ENCODE measurements at regions not wholly inside any gene's neighbourhood (a gene's known extent, or its start where the extent isn't known, plus 50 kb on each side); places are given as distances from the start of the nearest gene placed in this dataset.

DNA sequence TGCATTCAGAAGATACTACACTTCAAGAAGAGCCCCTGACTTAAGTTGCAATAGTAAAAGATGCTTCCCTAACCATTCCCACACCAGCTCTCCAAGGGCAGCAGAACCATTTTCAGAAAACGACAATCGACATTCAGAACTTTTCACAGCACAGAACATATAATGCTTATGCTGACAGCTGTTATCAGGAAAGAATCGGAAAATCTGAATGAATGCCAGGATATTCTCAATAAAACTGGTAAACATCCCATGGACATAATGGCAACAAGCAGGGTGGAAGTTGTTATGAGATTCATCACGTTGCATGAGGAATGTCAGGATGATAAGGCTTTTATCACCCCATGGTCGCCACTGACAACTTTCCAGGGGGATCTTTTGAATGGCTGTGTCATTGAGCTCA lies 246.6 kb upstream of the CHRM3 start:
- TF ChIP-seq, protein P1, sequence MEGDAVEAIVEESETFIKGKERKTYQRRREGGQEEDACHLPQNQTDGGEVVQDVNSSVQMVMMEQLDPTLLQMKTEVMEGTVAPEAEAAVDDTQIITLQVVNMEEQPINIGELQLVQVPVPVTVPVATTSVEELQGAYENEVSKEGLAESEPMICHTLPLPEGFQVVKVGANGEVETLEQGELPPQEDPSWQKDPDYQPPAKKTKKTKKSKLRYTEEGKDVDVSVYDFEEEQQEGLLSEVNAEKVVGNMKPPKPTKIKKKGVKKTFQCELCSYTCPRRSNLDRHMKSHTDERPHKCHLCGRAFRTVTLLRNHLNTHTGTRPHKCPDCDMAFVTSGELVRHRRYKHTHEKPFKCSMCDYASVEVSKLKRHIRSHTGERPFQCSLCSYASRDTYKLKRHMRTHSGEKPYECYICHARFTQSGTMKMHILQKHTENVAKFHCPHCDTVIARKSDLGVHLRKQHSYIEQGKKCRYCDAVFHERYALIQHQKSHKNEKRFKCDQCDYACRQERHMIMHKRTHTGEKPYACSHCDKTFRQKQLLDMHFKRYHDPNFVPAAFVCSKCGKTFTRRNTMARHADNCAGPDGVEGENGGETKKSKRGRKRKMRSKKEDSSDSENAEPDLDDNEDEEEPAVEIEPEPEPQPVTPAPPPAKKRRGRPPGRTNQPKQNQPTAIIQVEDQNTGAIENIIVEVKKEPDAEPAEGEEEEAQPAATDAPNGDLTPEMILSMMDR (CRISPR knock-in tag; IDR thresholded peaks at IDR 0.05): no peak
- TF ChIP-seq KLF16 (CRISPR knock-in tag; IDR thresholded peaks at IDR 0.05): no peak
